ENCODE measurements at regions not wholly inside any gene's neighbourhood (a gene's known extent, or its start where the extent isn't known, plus 50 kb on each side); places are given as distances from the start of the nearest gene placed in this dataset.
"Not testable (repeated sequence)": the region's sequence is repeated elsewhere in the genome, so short reads cannot be mapped to it uniquely, and the experiment has no call there.

GRCh38 chr11:29483831-29484230 is 533.0 kb downstream of the KCNA4 start:
- DNase-seq (ENCODE audit: low spot score), result no peak

- DNase-seq (ENCODE audit: low spot score), result no peak
Measured at GRCh38 chr11:29482510-29482909, 534.3 kb downstream of the KCNA4 start.

GRCh38 chr11:29481738-29482137 is 535.1 kb downstream of the KCNA4 start:
- DNase-seq (ENCODE audit: low spot score), result no peak

DNA sequence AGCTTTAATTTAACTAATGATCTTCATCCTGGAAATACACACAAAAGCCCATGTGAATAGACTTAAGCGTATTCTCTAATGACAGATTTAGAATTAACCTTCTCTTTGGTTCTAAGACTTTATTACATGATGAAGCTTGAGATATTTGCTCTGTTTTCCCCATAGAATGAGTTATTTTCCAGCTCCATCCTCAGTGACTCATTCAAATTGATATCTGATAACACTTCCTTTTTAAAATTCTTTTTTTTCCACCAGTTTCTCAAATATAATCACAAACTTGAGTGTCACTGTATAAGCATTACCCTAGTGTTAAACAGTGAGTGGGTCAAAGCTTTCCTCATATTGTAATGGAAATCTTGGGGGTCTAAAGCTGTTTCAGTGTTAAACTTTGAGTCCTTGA is 535.8 kb downstream of the KCNA4 start:
- DNase-seq (ENCODE audit: low spot score), result no peak

DNA sequence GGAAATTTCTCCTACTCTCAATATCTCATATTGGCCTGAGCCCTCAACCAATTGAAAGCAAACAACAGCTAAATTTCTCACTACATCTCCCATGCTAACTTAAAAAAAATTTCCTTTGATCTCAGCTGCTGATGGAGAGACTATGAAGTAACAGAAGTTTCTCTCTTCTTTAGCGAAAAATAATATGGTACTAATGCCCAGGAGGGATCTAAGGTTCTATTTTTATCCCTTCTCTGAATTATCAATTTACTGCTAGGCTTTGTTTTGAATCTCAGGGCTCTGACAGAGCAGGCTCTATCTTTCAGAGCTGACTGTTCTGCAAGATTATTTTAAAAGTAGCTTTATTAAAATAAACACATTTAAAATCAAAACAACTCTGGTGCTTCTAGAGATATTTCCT is 558.6 kb downstream of the KCNA4 start:
- no peak for DNase-seq (ENCODE audit: low spot score)

- DNase-seq (ENCODE audit: low spot score), result no peak
Measured at GRCh38 chr11:29452146-29452545, 564.7 kb downstream of the KCNA4 start.

DNA sequence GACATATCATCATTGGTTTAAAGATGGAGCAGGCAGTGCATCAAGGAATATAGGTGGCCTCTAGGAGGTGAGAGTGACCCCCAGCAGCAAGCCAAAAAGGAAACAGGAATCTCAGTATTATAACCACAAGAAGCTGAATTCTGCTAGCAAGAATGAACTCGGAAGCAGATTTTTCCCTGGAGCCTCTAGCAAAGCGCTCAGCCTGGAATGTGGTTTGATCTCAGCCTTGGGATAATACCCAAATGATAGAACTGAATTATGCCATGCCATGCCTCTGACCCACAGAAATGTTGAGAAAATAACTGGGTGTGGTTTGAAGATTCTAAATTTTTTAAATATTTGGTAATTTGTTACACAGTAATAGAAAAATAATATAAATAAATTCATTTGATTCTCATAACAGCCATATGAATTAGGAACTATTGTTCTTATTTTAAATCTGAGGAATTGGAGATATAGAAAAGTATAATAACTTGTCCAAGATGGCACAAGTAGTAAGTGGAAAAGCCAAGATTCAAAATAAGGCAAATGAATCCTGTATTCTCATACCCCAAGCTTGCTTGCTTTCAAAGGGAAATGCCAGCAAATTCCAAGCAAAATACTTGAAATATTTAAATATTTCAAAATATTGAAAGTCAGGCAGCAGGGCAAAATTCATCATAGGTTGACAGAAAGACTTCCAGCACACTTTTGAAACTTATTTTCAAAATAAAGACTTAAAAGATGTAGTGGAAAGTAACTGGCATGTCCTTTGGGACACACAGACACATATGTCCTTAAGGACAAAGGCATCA is 567.4 kb downstream of the KCNA4 start:
- DNase-seq (ENCODE audit: low spot score), result no peak

- DNase-seq (ENCODE audit: low spot score), result no peak
Measured at GRCh38 chr11:29448246-29448877, 568.5 kb downstream of the KCNA4 start.

DNA sequence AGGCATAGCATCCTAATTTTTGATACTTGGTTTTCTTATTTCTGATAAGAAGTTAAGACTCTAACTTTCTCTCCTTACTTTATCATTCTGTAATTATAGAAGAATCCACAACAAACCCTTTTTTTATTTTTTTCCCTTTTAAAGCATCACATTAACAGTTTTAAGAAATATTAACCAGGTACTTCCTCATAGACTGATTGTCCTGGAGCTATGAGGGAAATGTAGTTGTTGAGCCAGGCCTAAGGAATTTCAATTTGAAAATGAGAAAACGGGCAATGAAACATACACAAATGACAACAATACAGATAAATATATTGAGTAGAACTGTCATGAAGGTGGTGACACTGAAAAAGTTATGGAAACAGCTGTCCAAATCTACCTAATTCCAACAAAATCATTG is 569.0 kb downstream of the KCNA4 start:
- no peak for DNase-seq (ENCODE audit: low spot score)

DNA sequence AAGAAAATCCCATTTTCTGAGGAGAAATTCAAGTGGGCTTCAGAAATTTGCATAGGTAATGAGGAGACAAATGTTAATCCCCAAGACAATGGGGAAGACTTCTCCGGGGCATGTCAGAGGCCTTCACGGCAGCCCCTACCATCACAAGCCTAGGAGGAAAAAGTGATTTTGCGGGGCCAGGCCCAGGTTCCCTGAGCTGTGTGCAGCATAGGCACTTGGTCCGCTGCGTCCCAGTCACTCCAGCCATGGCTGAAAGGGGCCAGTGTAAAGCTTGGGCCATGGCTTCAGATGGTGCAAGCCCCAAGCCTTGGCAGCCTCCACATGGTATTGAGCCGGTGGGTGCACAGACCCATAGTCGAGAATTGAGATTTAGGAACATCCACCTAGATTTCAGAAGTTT is 570.7 kb downstream of the KCNA4 start:
- DNase-seq (ENCODE audit: low spot score), result no peak

DNA sequence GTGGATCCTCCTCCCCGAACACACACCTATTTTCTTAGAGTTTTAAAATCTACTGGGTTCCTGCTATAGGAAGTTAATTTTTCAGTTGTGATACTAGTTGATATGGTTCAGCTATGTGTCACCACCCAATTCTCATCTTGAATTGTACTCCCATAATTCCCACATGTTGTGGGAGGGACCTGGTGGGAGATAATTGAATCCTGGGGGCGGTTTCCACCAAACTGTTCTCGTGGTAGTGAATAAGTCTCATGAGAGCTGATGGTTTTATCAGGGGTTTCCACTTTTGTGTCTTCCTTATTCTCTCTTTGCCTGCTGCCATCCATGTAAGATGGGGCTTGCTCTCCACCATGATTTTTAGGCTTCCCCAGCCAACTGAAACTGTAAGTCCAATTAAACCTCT is 571.6 kb downstream of the KCNA4 start:
- not testable (repeated sequence) for DNase-seq (ENCODE audit: low spot score)

DNA sequence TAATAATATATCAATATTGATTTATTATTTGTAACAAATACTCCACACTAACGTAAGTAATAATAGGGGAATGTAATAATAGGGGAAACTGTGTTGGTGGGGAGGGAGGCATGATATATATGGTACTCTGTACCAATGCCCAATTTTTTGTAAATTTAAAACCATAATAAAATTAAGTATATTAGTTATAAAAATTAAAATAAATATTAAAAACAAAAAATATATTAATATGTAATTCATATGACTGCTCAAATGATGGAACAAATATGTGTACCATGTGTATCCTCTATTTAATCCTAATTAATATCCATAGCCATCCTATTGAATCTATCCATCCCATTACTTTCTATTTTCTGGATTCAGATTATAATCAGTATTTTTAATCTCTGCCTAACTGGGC is 578.0 kb downstream of the KCNA4 start:
- no peak for DNase-seq (ENCODE audit: low spot score)

DNA sequence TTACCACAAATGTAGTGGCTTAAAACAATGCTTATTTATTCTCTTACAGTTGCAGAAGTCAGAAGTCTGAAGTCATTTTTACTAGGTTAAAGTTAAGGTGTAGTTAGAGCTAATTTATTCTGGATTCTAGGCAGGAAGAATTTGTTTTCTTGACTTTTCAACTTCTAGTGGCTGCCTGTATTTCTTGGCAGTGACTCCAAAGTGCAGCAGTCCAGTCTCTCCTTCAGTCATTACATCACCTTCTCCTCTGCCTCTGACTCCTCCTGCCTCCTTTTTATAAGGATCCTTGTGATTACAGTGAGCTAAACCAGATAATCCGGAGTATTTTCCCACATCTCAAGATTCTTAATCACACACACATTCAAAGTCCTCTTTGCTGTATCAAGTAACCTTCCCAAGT is 581.4 kb downstream of the KCNA4 start:
- no peak for DNase-seq (ENCODE audit: low spot score)

DNA sequence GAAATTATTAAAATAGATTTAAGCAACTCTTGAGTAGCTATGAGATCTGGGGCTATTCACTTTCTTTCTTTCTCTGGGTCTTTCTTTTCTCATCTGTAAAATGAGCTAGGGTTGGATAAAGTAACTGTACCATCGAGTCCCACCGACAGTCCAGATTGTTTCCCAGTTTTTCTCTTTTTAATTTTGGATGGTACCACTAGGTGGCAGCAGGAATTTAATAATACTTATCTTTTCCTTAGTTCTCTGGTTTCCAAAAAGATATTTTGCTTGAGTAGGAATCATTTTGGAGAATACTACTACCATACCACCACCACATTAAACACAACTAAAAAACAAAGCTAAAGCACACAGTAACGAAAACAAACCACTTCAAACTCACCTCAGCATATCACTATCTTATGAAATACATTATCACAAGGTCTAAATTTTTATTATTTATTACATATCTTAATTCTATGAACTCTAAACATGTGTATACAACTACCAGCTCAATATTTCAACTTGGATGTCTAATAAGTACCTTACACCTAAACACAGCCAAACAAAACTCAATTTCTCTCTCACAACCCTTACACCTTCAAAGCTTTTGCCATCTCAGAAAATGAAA is 584.0 kb downstream of the KCNA4 start:
- DNase-seq (ENCODE audit: low spot score), result no peak

DNA sequence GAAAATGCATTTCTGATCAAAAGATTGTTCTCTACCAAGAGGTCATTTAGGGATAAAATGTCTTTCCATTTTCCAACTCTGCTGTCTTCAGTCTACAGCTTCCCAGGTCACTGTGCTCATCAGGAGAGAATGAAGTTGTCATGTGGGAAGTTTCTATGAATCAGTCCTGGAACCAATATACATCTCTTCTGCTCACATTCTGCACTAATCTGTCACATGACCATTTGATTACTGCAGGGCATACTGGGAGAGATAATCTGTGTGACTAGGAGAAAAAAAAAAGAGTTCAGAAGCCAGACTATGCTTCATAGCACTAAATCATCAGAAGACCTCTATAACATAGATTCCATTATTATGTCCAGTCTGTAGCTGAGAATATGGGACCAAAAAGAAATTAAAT is 611.5 kb downstream of the KCNA4 start:
- no peak for DNase-seq (ENCODE audit: low spot score)

DNA sequence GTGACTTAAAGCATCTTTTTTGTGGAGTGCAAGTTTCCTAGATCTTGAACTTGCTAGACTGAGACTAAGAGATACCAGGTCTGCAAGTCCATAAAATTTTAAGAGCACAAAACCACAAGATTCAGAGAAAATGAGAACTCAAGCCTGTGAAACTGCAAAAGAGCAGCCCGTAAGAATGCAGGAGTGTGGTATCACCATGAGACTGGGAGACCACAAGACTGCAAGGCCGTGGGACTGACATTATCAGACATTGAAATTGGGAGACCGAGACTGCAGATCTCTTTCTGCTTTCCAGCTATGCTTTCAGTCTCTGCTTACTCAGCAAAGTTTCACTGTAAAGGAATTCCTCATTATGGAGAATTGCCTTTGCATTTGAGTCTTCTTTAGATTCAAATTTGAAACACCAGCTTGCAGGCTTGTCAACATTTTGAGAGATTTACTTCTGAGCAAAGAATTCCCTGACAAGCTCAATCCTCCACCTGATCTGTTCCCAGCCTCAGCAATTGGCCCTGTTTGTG is 621.2 kb downstream of the KCNA4 start:
- no peak for DNase-seq (ENCODE audit: low spot score)

- no peak for DNase-seq (ENCODE audit: low spot score)
Measured at GRCh38 chr11:29389793-29390192, 627.0 kb downstream of the KCNA4 start.

DNA sequence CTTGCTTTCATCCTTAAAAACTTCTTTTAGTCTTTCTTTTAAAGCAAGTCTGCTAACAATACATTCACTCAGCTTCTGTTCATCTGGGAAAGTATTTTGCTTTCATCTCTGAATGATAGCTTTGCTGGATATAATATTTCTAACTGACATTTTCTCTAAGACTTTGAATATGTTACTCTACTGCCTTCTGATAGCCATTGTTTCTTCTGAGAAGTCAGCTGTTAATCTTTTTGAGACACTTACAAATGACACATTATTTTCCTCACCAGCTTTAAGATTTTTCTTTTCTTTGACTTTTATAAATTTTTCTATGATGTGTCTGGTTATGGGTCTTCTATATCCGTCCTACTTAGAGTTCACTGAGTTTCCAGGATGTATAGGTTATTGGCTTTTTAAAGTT is 643.1 kb downstream of the KCNA4 start:
- DNase-seq (ENCODE audit: low spot score), result no peak

- DNase-seq (ENCODE audit: low spot score), result no peak
Measured at GRCh38 chr11:29368126-29368525, 648.7 kb downstream of the KCNA4 start.

GRCh38 chr11:29364006-29364405 is 652.8 kb downstream of the KCNA4 start:
- no peak for DNase-seq (ENCODE audit: low spot score)

DNA sequence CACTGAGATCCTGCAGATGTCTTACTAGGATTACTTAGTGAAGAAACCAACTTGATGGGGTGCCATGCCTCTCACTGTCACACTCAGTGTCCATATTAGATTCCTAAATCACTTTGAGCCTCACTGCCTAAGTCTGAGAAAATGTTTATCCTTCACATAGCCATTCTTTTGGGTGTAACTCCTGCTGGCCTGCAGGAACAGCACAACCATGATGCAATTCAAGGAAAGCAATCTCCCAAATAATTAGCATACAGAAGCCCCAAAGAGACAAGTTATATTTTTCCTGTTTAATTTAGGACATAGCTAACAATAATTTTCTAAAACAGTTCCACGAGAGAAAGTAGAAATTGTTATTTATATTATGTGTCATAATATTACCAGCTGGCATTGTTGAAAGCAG is 655.5 kb downstream of the KCNA4 start:
- DNase-seq (ENCODE audit: low spot score), result no peak

DNA sequence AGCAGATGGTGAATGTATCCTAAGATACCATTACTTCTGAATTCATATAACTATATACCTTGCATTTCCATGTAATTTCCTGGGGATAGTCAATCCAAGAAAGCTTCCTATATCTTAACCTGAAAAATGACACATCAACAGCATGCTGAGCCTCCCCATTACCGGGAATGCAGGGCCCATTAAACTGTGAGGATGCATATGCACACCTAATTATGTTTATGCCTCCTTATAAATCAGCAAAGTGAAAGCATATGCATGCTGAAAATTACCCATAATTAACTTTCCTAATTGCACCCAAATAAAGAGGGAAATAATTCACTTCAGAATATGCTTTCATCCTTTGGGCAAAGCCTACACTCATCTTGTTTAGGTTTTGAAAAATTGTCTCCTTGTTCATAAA is 663.0 kb downstream of the KCNA4 start:
- DNase-seq (ENCODE audit: low spot score), result no peak

DNA sequence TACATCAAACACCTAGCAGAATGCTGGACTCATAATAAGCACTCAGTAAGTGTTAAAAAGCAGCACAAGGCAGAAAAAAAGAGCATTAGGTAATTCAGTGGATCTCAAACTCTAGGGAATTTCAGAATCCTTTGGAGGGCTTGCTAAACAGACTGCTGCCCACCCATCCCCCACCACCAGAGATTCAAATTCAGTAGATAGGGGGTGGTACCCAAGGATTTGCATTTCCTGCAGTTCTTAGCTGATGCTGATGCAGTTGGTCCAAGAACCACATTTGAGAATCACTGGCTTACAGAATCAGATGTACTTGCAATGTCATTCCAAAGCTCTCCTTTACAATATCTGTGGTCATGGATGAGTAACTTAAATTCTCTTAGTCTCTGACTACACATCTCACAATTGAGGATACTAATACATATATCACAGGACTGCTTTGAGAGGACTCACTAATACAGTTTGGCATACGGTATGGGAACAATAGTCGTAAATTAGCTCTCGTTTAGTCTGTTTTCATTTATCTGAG is 664.5 kb downstream of the KCNA4 start:
- no peak for DNase-seq (ENCODE audit: low spot score)

All from left forelimb (tissue), 1 donor.